K562 (cell line): ENCODE measurements at regions not wholly inside any gene's neighbourhood (a gene's known extent, or its start where the extent isn't known, plus 50 kb on each side); places are given as distances from the start of the nearest gene placed in this dataset.

Experiments used
- ATAC-seq: fragments of 200-7000 bp; cut with Tn5 transposase; 3 replicates; pipeline ENCODE4 v1.9.1; 2020; ENCODE audit warnings: moderate library complexity
- BruUV-seq: library from RNA; stranded (reverse); fragments of 400-500 nt; replicated peaks from 2 replicates; lab custom pipeline; 2021; lab: Mats Ljungman, UMichigan
- CTCF ChIA-PET: fragments of 300-600 bp; formaldehyde crosslinking; extraction: SDS; loops from one replicate; lab custom pipeline; 2021; ENCODE audit warnings: low intra/inter-chr PET ratio; lab: Yijun Ruan, JAX
- POLR2A ChIA-PET: fragments of 300-600, 350-650 bp; sonication (Branson Sonifier 250); formaldehyde crosslinking; extraction: SDS; loops from one replicate; lab custom pipeline; 2021; ENCODE audit warnings: antibody characterized with exemption, inconsistent platforms; lab: Yijun Ruan, JAX
- DNase-seq, 4 experiments: peaks; one replicate each; pipeline versions ENCODE4 v3.0.0 to v3.0.0-alpha.2; 2011 to 2018; ENCODE audit warnings: low spot score in 3 of 4, mixed read lengths in 3 of 4; ENCODE audit errors: extremely low read depth in 1 of 4
- FAIRE-seq: peaks from 2 replicates; lab custom pipeline; 2011; peaks lifted over from hg19 to GRCh38; lab: Jason Lieb, UNC
- H2AFZ ChIP-seq: 2 replicates; pipeline ENCODE4 v1.6.0; 2011; ENCODE audit warnings: low read depth, low read length, control low read depth, inconsistent platforms
- H3K27ac ChIP-seq: fragments of 200-600 bp; 3 replicates; pipeline ENCODE4 v1.8.0; 2011; ENCODE audit warnings: low read depth, mild to moderate bottlenecking, control low read depth, inconsistent platforms, low read length, moderate library complexity, mixed read lengths; ENCODE audit errors: extremely low read depth
- H3K27me3 ChIP-seq, 2 experiments: fragments of 300-600 bp in 1 of 2; 2 replicates in 1 of 2; 3 replicates in 1 of 2; pipeline versions ENCODE4 v1.6.0 to v1.8.0; 2011; ENCODE audit warnings: inconsistent platforms in 2 of 2, low read length in 2 of 2, mild to moderate bottlenecking in 1 of 2, mixed read lengths in 1 of 2, moderate library complexity in 1 of 2; ENCODE audit not compliant: control insufficient read depth in 2 of 2, insufficient read depth in 2 of 2
- H3K36me3 ChIP-seq: fragments of 300-600 bp; 3 replicates; pipeline ENCODE4 v1.8.0; 2011; ENCODE audit warnings: mild to moderate bottlenecking, low read length, inconsistent platforms; ENCODE audit not compliant: control insufficient read depth, insufficient read depth
- H3K4me1 ChIP-seq, 2 experiments: fragments of 200-600 bp in 1 of 2; replicated peaks in 1 of 2; 2 replicates in 1 of 2; 3 replicates in 1 of 2; pipeline versions ENCODE4 v1.5.1 to v1.8.0; 2011; ENCODE audit warnings: inconsistent platforms in 2 of 2, low read length in 2 of 2, mild to moderate bottlenecking in 1 of 2, mixed read lengths in 1 of 2, moderate library complexity in 1 of 2; ENCODE audit not compliant: control insufficient read depth in 2 of 2, insufficient read depth in 2 of 2
- H3K4me2 ChIP-seq: 2 replicates; pipeline ENCODE4 v1.6.1; 2011; ENCODE audit warnings: low read length, control low read depth, inconsistent platforms, mixed read lengths; ENCODE audit not compliant: insufficient read depth
- H3K4me3 ChIP-seq: fragments of 200-600 bp; sonication (generic), shearing (Covaris generic); 2 replicates; pipeline ENCODE4 v1.5.1; 2016; ENCODE audit warnings: control low read depth, inconsistent platforms
- H3K79me2 ChIP-seq: fragments of 200-600 bp; 3 replicates; pipeline ENCODE4 v1.8.0; 2011; ENCODE audit warnings: low read length, inconsistent platforms; ENCODE audit not compliant: control insufficient read depth, insufficient read depth
- H3K9ac ChIP-seq, 2 experiments: 2 replicates each; pipeline versions ENCODE4 v1.6.0 to v1.6.1; 2011; ENCODE audit warnings: low read depth in 2 of 2, low read length in 2 of 2, control low read depth in 1 of 2, inconsistent platforms in 1 of 2, mild to moderate bottlenecking in 1 of 2, mixed read lengths in 1 of 2; ENCODE audit not compliant: insufficient read depth in 1 of 2
- H3K9me1 ChIP-seq: one replicate; pipeline ENCODE4 v1.6.0; 2011; ENCODE audit warnings: inconsistent platforms, mild to moderate bottlenecking, low read length, moderate library complexity; ENCODE audit not compliant: control insufficient read depth, insufficient read depth
- H3K9me3 ChIP-seq: replicated peaks from 2 replicates; pipeline ENCODE4 v1.5.1; 2011; ENCODE audit warnings: low read depth, low read length, inconsistent platforms; ENCODE audit not compliant: control insufficient read depth, insufficient read depth
- H4K20me1 ChIP-seq: replicated peaks from 2 replicates; pipeline ENCODE4 v1.6.1; 2011; ENCODE audit warnings: low read length, inconsistent platforms, mixed read lengths; ENCODE audit not compliant: control insufficient read depth, insufficient read depth
- E2F3 ChIP-seq: fragments of 250-450 bp; sonication (Bioruptor Pico); IDR thresholded peaks from 2 replicates; pipeline ENCODE4 v1.4.0; 2020; ENCODE audit warnings: mild to moderate bottlenecking
- EZH2 ChIP-seq: IDR thresholded peaks from 2 replicates; pipeline ENCODE4 v1.6.1; 2012; ENCODE audit warnings: low read depth, mild to moderate bottlenecking, inconsistent platforms, low read length, borderline replicate concordance
- HNRNPK ChIP-seq: fragments of 200-400 bp; formaldehyde crosslinking; IDR thresholded peaks from one replicate; pipeline ENCODE4 v1.6.1; 2018; ENCODE audit warnings: mild to moderate bottlenecking, low read depth, low read length; ENCODE audit not compliant: poor library complexity, severe bottlenecking
- KAT2B ChIP-seq: IDR thresholded peaks from one replicate; pipeline ENCODE4 v1.6.1; 2012; ENCODE audit warnings: low read depth, mild to moderate bottlenecking, control low read depth, inconsistent platforms, low read length, moderate library complexity
- LARP7 ChIP-seq: fragments of 450-650 bp; IDR thresholded peaks from 2 replicates; pipeline ENCODE4 v1.6.1; 2016
- NR2C2 ChIP-seq, 2 experiments: fragments of 200-800 bp in 1 of 2; sonication (Bioruptor generic) in 1 of 2; sonication (generic) in 1 of 2; formaldehyde crosslinking in 1 of 2; IDR thresholded peaks; 2 replicates each; pipeline versions ENCODE4 v1.6.1 to v1.8.0; 2016 to 2022; ENCODE audit warnings: mild to moderate bottlenecking in 1 of 2, missing compliant biosample characterization in 1 of 2, missing genetic modification characterization in 1 of 2, missing genetic modification reagents in 1 of 2
- SAFB ChIP-seq: fragments of 200-400 bp; formaldehyde crosslinking; IDR thresholded peaks from 2 replicates; pipeline ENCODE4 v1.6.1; 2017; ENCODE audit warnings: low read depth, low read length, borderline replicate concordance
- SRSF3 ChIP-seq: fragments of 200-400 bp; formaldehyde crosslinking; IDR thresholded peaks from 2 replicates; pipeline ENCODE4 v1.6.1; 2016; ENCODE audit warnings: mild to moderate bottlenecking, low read length, moderate library complexity; ENCODE audit not compliant: insufficient read depth
- TGIF2 ChIP-seq: sonication (generic); formaldehyde crosslinking; IDR thresholded peaks from 2 replicates; pipeline ENCODE4 v1.8.1; 2022; ENCODE audit warnings: mild to moderate bottlenecking, missing genetic modification reagents, moderate library complexity
- ZNF239 ChIP-seq: fragments of 250-450 bp; sonication (Bioruptor Pico); IDR thresholded peaks from 2 replicates; pipeline ENCODE4 v1.4.0; 2020; ENCODE audit warnings: mild to moderate bottlenecking
- ZNF583 ChIP-seq: fragments of 250-450 bp; sonication (Bioruptor Pico); IDR thresholded peaks from 2 replicates; pipeline ENCODE4 v1.4.0; 2020
- WGBS: fragments of 100-300 bp; shearing (Covaris generic); methylation state at CpG from one replicate; pipeline ENCODE4 v1.1.6; 2016; ENCODE audit warnings: low coverage, mixed read lengths; ENCODE audit not compliant: insufficient coverage; ENCODE audit errors: missing lambda C conversion rate; 5-methylcytosine and 5-hydroxymethylcytosine counted together
- in situ Hi-C: fragments of 300-500 bp; cut with MboI; formaldehyde crosslinking; loops from 4 replicates; pipeline ENCODE4 v1.15.0; 2018; ENCODE audit warnings: inconsistent platforms, mixed read lengths
- intact Hi-C: fragments of 100-400 bp; cut with micrococcal nuclease; formaldehyde crosslinking; loops from 2 replicates; pipeline ENCODE4 v1.14.2; 2022

DNA sequence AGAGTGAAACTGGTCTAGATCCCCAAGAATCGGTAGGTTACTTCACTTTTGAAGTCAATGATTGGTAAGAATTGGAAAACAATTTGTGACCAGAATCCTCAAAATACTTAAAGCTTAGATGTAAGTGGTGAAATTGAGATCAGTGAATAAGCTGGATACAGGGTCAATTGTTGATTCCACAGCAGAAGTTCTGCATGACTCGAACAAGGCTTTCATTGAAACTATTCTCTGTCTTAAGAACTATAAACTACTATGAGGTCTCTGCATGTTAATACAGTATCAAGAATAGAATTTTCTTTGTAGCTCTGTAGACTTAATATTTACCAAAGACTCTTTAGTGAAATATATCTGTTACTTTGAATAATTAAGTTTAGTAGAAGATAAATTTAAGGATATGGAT is 324.2 kb upstream of the FIGN start:
- Histone ChIP-seq H3K27ac (no peak overlapping the region), H3K36me3 (no peaks in the 10 kb centered on the region), H3K4me3 (no peak overlapping the region), H4K20me1 (no peaks in the 10 kb centered on the region), H3K79me2 (no peaks in the 10 kb centered on the region), H3K4me2 (no peak overlapping the region), H3K27me3 (no peaks in the 10 kb centered on the region; a peak in 1 of 5 replicates), H3K4me1 (no peaks in the 10 kb centered on the region), H3K9ac (no peak overlapping the region), H2AFZ (no peak overlapping the region)
- ChIA-PET CTCF (no interaction called here), POLR2A (no interaction called here)
- in situ Hi-C loops (no loop called here), intact Hi-C loops (loop anchor here (2.0 to 5.0 kb wide), 2 partner anchors 713 to 878 kb away; no protein-coding TSS in a partner anchor)
- BruUV-seq, result no TSS peak
- FAIRE-seq, result no peak
- 0% methylated on average over 2 of the region's 2 CpGs for WGBS
- no peak for ATAC-seq
- DNase-seq, result no peak
- no peak for TF ChIP-seq ZNF239 (CRISPR knock-in tag)
- no peak for TF ChIP-seq LARP7
- no peak for TF ChIP-seq ZNF583 (CRISPR knock-in tag)
- no peak for TF ChIP-seq EZH2
- TF ChIP-seq SAFB, result no peak
- TF ChIP-seq, all 486 proteins: peak for 0
- Histone ChIP-seq H3K9me3 (no peaks in the 10 kb centered on the region), H3K9me1 (no peaks in the 10 kb centered on the region)

DNA sequence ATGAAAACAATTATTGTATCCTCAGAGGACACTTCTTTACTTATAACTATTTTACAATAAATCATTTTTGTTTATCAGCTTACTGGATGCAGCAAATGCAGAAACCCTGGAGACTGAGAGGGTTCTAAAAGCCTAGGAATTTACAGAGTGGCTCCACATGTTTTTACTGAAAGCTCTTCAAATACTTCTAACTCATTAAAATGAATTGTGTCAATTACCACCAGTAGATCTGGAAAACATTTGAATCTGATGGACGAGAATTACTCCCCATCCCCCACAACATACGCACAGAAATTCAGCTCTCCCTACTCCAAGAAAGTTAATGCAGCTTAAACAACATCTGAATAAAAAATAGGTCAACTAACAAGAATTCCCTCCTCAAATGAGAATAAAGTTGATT is 319.8 kb upstream of the FIGN start:
- no peak for ATAC-seq

More for the DNA sequence above, 319.8 kb upstream of the FIGN start:
- TF ChIP-seq HNRNPK (no peak), KAT2B (no peak), TGIF2 (CRISPR knock-in tag) (no peak), NR2C2 (CRISPR knock-in tag; IDR thresholded peaks at IDR 0.05) (no peak), NR2C2 (tag; IDR thresholded peaks at IDR 0.05) (no peak), E2F3 (CRISPR knock-in tag) (no peak), SRSF3 (no peak)
- no peak for FAIRE-seq
- no peak overlapping the region for H3K9ac ChIP-seq
- H4K20me1 ChIP-seq, result no peaks in the 10 kb centered on the region
- H3K79me2 ChIP-seq, result no peaks in the 10 kb centered on the region
- in situ Hi-C loops (no loop called here), intact Hi-C loops (no loop called here)
- no peaks in the 10 kb centered on the region for H3K9me1 ChIP-seq
- CTCF ChIA-PET, result no interaction called here
- no peaks in the 10 kb centered on the region for H3K27me3 ChIP-seq
- no peak overlapping the region for H2AFZ ChIP-seq
- H3K36me3 ChIP-seq, result no peaks in the 10 kb centered on the region
- no TSS peak for BruUV-seq
- WGBS, result 0% methylated on average over 2 of the region's 2 CpGs
- no peak overlapping the region for H3K4me3 ChIP-seq
- DNase-seq, result no peak
- POLR2A ChIA-PET, result no interaction called here
- H3K9me3 ChIP-seq, result no peaks in the 10 kb centered on the region; the same call in 1 of the 2 replicates
- no peaks in the 10 kb centered on the region for H3K4me1 ChIP-seq
- no peak overlapping the region for H3K4me2 ChIP-seq
- H3K27ac ChIP-seq, result no peak overlapping the region
